HEK293T (cell line): ENCODE measurements at regions not wholly inside any gene's neighbourhood (a gene's known extent, or its start where the extent isn't known, plus 50 kb on each side); places are given as distances from the start of the nearest gene placed in this dataset.

ENCODE experiments used
- ARNT ChIP-seq: fragments of 450-650 bp; IDR thresholded peaks from 2 replicates; pipeline ENCODE4 v1.6.1; 2017; ENCODE audit warnings: mild to moderate bottlenecking
- CTBP1 ChIP-seq: fragments of 450-650 bp; IDR thresholded peaks from 2 replicates; pipeline ENCODE4 v1.6.1; 2016; ENCODE audit warnings: borderline replicate concordance
- SP1 ChIP-seq: fragments of 450-650 bp; IDR thresholded peaks from 2 replicates; pipeline ENCODE4 v1.6.1; 2017

- no peak for TF ChIP-seq CTBP1
- TF ChIP-seq ARNT: no peak
- TF ChIP-seq SP1: no peak
Measured at GRCh38 chrX:148424570-148424969, 75.8 kb upstream of the AFF2 start.
